Activated T-helper 17 cell treated with anti-CD3 and anti-CD28 coated beads, Interleukin-2, amount 50 U/mL, for 72 hours (primary cell): ENCODE measurements at regions not wholly inside any gene's neighbourhood (a gene's known extent, or its start where the extent isn't known, plus 50 kb on each side); places are given as distances from the start of the nearest gene placed in this dataset.
"Not testable (repeated sequence)": the region's sequence is repeated elsewhere in the genome, so short reads cannot be mapped to it uniquely, and the experiment has no call there.

ENCODE experiments used
- ATAC-seq: fragments of 150-1000 bp; cut with Tn5 transposase; replicated peaks from 2 replicates; pipeline ENCODE4 v1.10.0; 2021; ENCODE audit warnings: mild to moderate bottlenecking, moderate library complexity
- H3K27ac Mint-ChIP-seq: one replicate; pipeline ENCODE4 v1.8.0; 2022; ENCODE audit warnings: mixed read lengths
- H3K27me3 Mint-ChIP-seq: one replicate; pipeline ENCODE4 v1.8.0; 2022; ENCODE audit warnings: mixed read lengths
- H3K36me3 Mint-ChIP-seq: one replicate; pipeline ENCODE4 v1.8.0; 2022; ENCODE audit warnings: low read depth, mild to moderate bottlenecking, mixed read lengths
- H3K4me1 Mint-ChIP-seq: one replicate; pipeline ENCODE4 v1.8.0; 2022; ENCODE audit warnings: mixed read lengths
- H3K4me3 Mint-ChIP-seq: one replicate; pipeline ENCODE4 v1.8.0; 2022; ENCODE audit warnings: mild to moderate bottlenecking, mixed read lengths
- H3K9me3 Mint-ChIP-seq: one replicate; pipeline ENCODE4 v1.8.0; 2022; ENCODE audit warnings: mixed read lengths

- no peaks in the 10 kb centered on the region for H3K9me3 Mint-ChIP-seq
- H3K27ac Mint-ChIP-seq = no peak overlapping the region
- peaks cover 3% of the 10 kb centered on the region for H3K27me3 Mint-ChIP-seq
- ATAC-seq = no peak
- H3K36me3 Mint-ChIP-seq = no peaks in the 10 kb centered on the region
- no peak overlapping the region for H3K4me3 Mint-ChIP-seq
- no peaks in the 10 kb centered on the region for H3K4me1 Mint-ChIP-seq
Measured at GRCh38 chrX:17986440-17986839, 125.3 kb upstream of the RAI2 start.

GRCh38 chrX:17984415-17984814 is 123.3 kb upstream of the RAI2 start:
- Mint-ChIP-seq H3K4me1 (no peaks in the 10 kb centered on the region), H3K36me3 (no peaks in the 10 kb centered on the region), H3K9me3 (no peaks in the 10 kb centered on the region), H3K27me3 (peaks cover 3% of the 10 kb centered on the region), H3K4me3 (no peak overlapping the region), H3K27ac (no peak overlapping the region)
- no peak for ATAC-seq

GRCh38 chrX:17983389-17983788 is 122.3 kb upstream of the RAI2 start:
- Mint-ChIP-seq H3K4me3 (no peak overlapping the region), H3K4me1 (no peaks in the 10 kb centered on the region), H3K27ac (no peak overlapping the region), H3K9me3 (no peaks in the 10 kb centered on the region), H3K36me3 (no peaks in the 10 kb centered on the region), H3K27me3 (peaks cover 3% of the 10 kb centered on the region)
- no peak for ATAC-seq

GRCh38 chrX:17977696-17978095 is 116.6 kb upstream of the RAI2 start:
- H3K4me3 Mint-ChIP-seq = no peak overlapping the region
- no peaks in the 10 kb centered on the region for H3K36me3 Mint-ChIP-seq
- H3K27ac Mint-ChIP-seq = no peak overlapping the region
- no peaks in the 10 kb centered on the region for H3K9me3 Mint-ChIP-seq
- H3K4me1 Mint-ChIP-seq = no peaks in the 10 kb centered on the region
- H3K27me3 Mint-ChIP-seq = peaks cover 8% of the 10 kb centered on the region
- ATAC-seq = no peak

- H3K4me1 Mint-ChIP-seq = no peaks in the 10 kb centered on the region
- no peak overlapping the region for H3K4me3 Mint-ChIP-seq
- no peaks in the 10 kb centered on the region for H3K9me3 Mint-ChIP-seq
- peaks cover 8% of the 10 kb centered on the region for H3K27me3 Mint-ChIP-seq
- H3K36me3 Mint-ChIP-seq = no peaks in the 10 kb centered on the region
- no peak overlapping the region for H3K27ac Mint-ChIP-seq
- no peak for ATAC-seq
Measured at GRCh38 chrX:17976955-17977354, 115.9 kb upstream of the RAI2 start.

GRCh38 chrX:17975349-17975748 is 114.3 kb upstream of the RAI2 start:
- H3K9me3 Mint-ChIP-seq, H3K36me3 Mint-ChIP-seq, H3K27ac Mint-ChIP-seq, H3K27me3 Mint-ChIP-seq, H3K4me3 Mint-ChIP-seq, ATAC-seq, H3K4me1 Mint-ChIP-seq: not testable (repeated sequence)

- H3K9me3 Mint-ChIP-seq = no peaks in the 10 kb centered on the region
- no peak for ATAC-seq
- no peaks in the 10 kb centered on the region for H3K36me3 Mint-ChIP-seq
- H3K4me1 Mint-ChIP-seq = no peaks in the 10 kb centered on the region
- no peak overlapping the region for H3K4me3 Mint-ChIP-seq
- H3K27me3 Mint-ChIP-seq = no peaks in the 10 kb centered on the region
- no peak overlapping the region for H3K27ac Mint-ChIP-seq
Measured at GRCh38 chrX:17968367-17968766, 107.3 kb upstream of the RAI2 start.

- H3K4me1 Mint-ChIP-seq = no peaks in the 10 kb centered on the region
- H3K36me3 Mint-ChIP-seq = no peaks in the 10 kb centered on the region
Measured at GRCh38 chrX:17967888-17968287, 106.8 kb upstream of the RAI2 start.

GRCh38 chrX:17964871-17965270 is 103.8 kb upstream of the RAI2 start:
- no peaks in the 10 kb centered on the region for H3K9me3 Mint-ChIP-seq
- no peaks in the 10 kb centered on the region for H3K4me1 Mint-ChIP-seq
- H3K36me3 Mint-ChIP-seq = no peaks in the 10 kb centered on the region
- H3K27me3 Mint-ChIP-seq = peaks cover under 1% of the 10 kb centered on the region
- ATAC-seq = no peak
- H3K27ac Mint-ChIP-seq = no peak overlapping the region
- H3K4me3 Mint-ChIP-seq = no peak overlapping the region

More at GRCh38 chrX:17967888-17968287, 106.8 kb upstream of the RAI2 start:
- ATAC-seq = no peak
- H3K4me3 Mint-ChIP-seq = no peak overlapping the region
- no peak overlapping the region for H3K27ac Mint-ChIP-seq
- no peaks in the 10 kb centered on the region for H3K27me3 Mint-ChIP-seq
- H3K9me3 Mint-ChIP-seq = no peaks in the 10 kb centered on the region

- no peak overlapping the region for H3K27ac Mint-ChIP-seq
- no peaks in the 10 kb centered on the region for H3K9me3 Mint-ChIP-seq
- no peaks in the 10 kb centered on the region for H3K36me3 Mint-ChIP-seq
- peaks cover 15% of the 10 kb centered on the region for H3K27me3 Mint-ChIP-seq
- ATAC-seq = no peak
- no peak overlapping the region for H3K4me3 Mint-ChIP-seq
- H3K4me1 Mint-ChIP-seq = no peaks in the 10 kb centered on the region
Measured at GRCh38 chrX:17960891-17961290, 99.8 kb upstream of the RAI2 start.

- ATAC-seq = no peak
Measured at GRCh38 chrX:17944833-17945497, 83.9 kb upstream of the RAI2 start.

GRCh38 chrX:17941171-17941570 is 80.1 kb upstream of the RAI2 start:
- H3K9me3 Mint-ChIP-seq, H3K4me3 Mint-ChIP-seq, H3K4me1 Mint-ChIP-seq, ATAC-seq, H3K27me3 Mint-ChIP-seq, H3K36me3 Mint-ChIP-seq, H3K27ac Mint-ChIP-seq: not testable (repeated sequence)

More at GRCh38 chrX:17944833-17945497, 83.9 kb upstream of the RAI2 start:
- Mint-ChIP-seq H3K27me3 (peaks cover 6% of the 10 kb centered on the region), H3K9me3 (peaks cover 3% of the 10 kb centered on the region), H3K4me3 (no peak overlapping the region), H3K27ac (no peak overlapping the region), H3K4me1 (no peaks in the 10 kb centered on the region), H3K36me3 (no peaks in the 10 kb centered on the region)

GRCh38 chrX:17939724-17940123 is 78.6 kb upstream of the RAI2 start:
- H3K27me3 Mint-ChIP-seq = peaks cover 7% of the 10 kb centered on the region
- ATAC-seq = no peak
- no peaks in the 10 kb centered on the region for H3K36me3 Mint-ChIP-seq
- no peaks in the 10 kb centered on the region for H3K4me1 Mint-ChIP-seq
- H3K9me3 Mint-ChIP-seq = no peaks in the 10 kb centered on the region
- H3K27ac Mint-ChIP-seq = no peak overlapping the region
- no peak overlapping the region for H3K4me3 Mint-ChIP-seq

GRCh38 chrX:17933856-17934255 is 72.8 kb upstream of the RAI2 start:
- Mint-ChIP-seq H3K4me3 (no peak overlapping the region), H3K9me3 (no peaks in the 10 kb centered on the region), H3K4me1 (no peaks in the 10 kb centered on the region), H3K27ac (no peak overlapping the region), H3K36me3 (no peaks in the 10 kb centered on the region), H3K27me3 (peaks cover 2% of the 10 kb centered on the region)
- ATAC-seq = no peak

GRCh38 chrX:17932781-17933180 is 71.7 kb upstream of the RAI2 start:
- no peak overlapping the region for H3K27ac Mint-ChIP-seq
- H3K4me3 Mint-ChIP-seq = no peak overlapping the region
- no peak for ATAC-seq
- H3K27me3 Mint-ChIP-seq = peaks cover 2% of the 10 kb centered on the region
- no peaks in the 10 kb centered on the region for H3K4me1 Mint-ChIP-seq
- H3K9me3 Mint-ChIP-seq = no peaks in the 10 kb centered on the region
- no peaks in the 10 kb centered on the region for H3K36me3 Mint-ChIP-seq

- no peaks in the 10 kb centered on the region for H3K27me3 Mint-ChIP-seq
- H3K4me3 Mint-ChIP-seq = no peak overlapping the region
- no peaks in the 10 kb centered on the region for H3K36me3 Mint-ChIP-seq
- no peak for ATAC-seq
- no peaks in the 10 kb centered on the region for H3K9me3 Mint-ChIP-seq
- no peaks in the 10 kb centered on the region for H3K4me1 Mint-ChIP-seq
- H3K27ac Mint-ChIP-seq = no peak overlapping the region
Measured at GRCh38 chrX:17931855-17932254, 70.8 kb upstream of the RAI2 start.
